SK-N-MC (cell line): ENCODE measurements at regions not wholly inside any gene's neighbourhood (a gene's known extent, or its start where the extent isn't known, plus 50 kb on each side); places are given as distances from the start of the nearest gene placed in this dataset.

Experiments
- DNase-seq: peaks from one replicate; pipeline ENCODE4 v3.0.0-alpha.2; 2011; ENCODE audit warnings: low read depth, low spot score
- H3K27ac ChIP-seq: fragments of 200-600 bp; sonication (generic); 2 replicates; pipeline ENCODE4 v1.5.1; 2016; ENCODE audit warnings: mixed run types
- H3K36me3 ChIP-seq: fragments of 200-600 bp; sonication (generic); 2 replicates; pipeline ENCODE4 v1.6.1; 2017; ENCODE audit warnings: antibody characterized with exemption, low read length, mixed read lengths; ENCODE audit not compliant: insufficient read depth
- H3K4me3 ChIP-seq: fragments of 200-600 bp; sonication (generic); 2 replicates; pipeline ENCODE4 v1.5.1; 2016
- H3K9ac ChIP-seq: fragments of 200-600 bp; sonication (generic); 2 replicates; pipeline ENCODE4 v1.8.0; 2017; ENCODE audit warnings: mixed run types, mixed read lengths; ENCODE audit not compliant: insufficient read length
- H3K9me3 ChIP-seq: fragments of 200-600 bp; sonication (generic); 2 replicates; pipeline ENCODE4 v1.6.1; 2017; ENCODE audit warnings: low read depth, mild to moderate bottlenecking, antibody characterized with exemption, low read length, moderate library complexity, mixed read lengths
- EZH2 ChIP-seq: fragments of 200-600 bp; sonication (generic); IDR thresholded peaks from one replicate; pipeline ENCODE4 v1.6.1; 2017; ENCODE audit warnings: antibody characterized with exemption
- FOXP2 ChIP-seq: optimal IDR thresholded peaks from 2 replicates; pipeline ENCODE3; 2011; ENCODE audit warnings: mild to moderate bottlenecking, moderate library complexity; ENCODE audit not compliant: insufficient read depth; ENCODE audit errors: extremely low read length, control extremely low read depth
- POLR2AphosphoS5 ChIP-seq: IDR thresholded peaks from 2 replicates; pipeline ENCODE4 v1.6.1; 2012; ENCODE audit warnings: mild to moderate bottlenecking, low read depth, low read length, borderline replicate concordance

DNA sequence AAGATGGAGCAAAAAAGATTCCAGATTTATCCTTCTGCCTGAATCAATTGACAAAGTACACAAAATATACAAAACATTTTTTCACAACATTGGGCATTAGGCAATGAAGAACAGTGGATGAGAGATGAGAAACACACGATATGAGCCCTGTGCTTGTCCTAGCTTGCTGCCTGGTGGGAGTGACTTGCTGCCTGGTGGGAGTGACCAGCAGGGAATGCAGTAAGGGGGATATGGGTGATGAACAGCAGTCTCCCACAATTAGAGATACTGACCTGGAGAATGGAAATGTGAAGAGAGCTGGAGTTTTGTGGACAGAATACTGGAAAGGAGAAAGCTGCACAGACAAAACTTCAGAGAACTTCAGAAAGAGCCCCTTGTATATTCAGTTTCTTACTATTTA lies 629.4 kb upstream of the FRG1 start:
- TF ChIP-seq EZH2 (no peak), POLR2AphosphoS5 (no peak), FOXP2 (no peak)
- Histone ChIP-seq H3K36me3 (no peaks in the 10 kb centered on the region), H3K4me3 (no peak overlapping the region), H3K9ac (no peak overlapping the region), H3K27ac (no peak overlapping the region), H3K9me3 (no peaks in the 10 kb centered on the region)
- no peak for DNase-seq

DNA sequence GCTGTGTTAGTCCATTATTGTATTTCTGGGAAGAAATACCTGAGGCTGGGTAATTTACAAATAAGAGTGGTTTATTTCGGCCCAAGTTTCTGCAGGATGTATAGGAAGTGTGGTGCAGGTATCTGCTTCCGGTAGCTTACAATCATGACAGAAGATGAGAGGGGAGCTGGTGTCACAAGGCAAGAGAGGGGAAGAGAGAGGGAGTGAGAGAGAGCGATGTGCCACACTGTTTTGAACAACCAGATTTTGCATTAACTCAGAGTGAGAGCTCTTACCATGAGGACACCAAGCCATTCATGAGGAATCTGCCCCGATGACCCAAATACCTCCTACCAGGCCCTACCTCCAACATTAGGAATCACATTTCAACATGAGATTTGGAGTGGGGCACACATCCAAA lies 627.6 kb upstream of the FRG1 start:
- TF ChIP-seq FOXP2 (no peak), EZH2 (no peak), POLR2AphosphoS5 (no peak)
- H3K36me3 ChIP-seq, result no peaks in the 10 kb centered on the region

DNA sequence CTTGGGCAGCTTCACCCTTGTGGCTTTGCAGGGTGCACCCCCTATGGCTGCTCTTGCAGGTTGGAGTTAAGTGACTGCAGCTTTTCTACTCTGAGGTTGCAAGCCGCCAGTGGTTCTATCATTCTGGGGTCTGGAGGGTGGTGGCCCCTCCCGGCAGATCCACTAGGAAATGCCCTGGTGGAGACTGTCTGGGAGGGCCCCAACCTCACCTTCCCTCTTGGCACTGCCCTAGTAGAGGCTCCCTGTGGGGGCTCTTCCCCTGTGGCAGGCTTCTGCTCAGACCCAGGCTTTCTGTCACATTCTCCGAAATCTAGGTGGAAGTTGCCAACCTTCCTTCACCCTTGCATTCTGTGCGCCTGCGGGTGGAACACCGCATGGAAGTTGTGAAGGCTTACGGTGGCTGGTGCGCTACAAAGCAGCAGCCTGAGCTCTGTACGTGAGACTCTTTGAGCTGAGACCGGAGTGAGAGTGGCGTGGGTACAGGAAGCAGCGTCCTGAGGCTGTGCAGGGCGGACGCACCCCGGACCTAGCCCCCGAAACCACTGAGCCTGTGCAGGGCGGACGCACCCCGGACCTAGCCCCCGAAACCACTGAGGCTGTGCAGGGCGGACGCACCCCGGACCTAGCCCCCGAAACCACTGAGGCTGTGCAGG lies 626.7 kb upstream of the FRG1 start:
- H3K9ac ChIP-seq, result no peak overlapping the region
- no peaks in the 10 kb centered on the region for H3K9me3 ChIP-seq
- TF ChIP-seq POLR2AphosphoS5 (no peak), EZH2 (no peak), FOXP2 (no peak)
- DNase-seq, result no peak
- no peaks in the 10 kb centered on the region for H3K36me3 ChIP-seq
- no peak overlapping the region for H3K27ac ChIP-seq
- H3K4me3 ChIP-seq, result no peak overlapping the region

More for the DNA sequence above, 627.6 kb upstream of the FRG1 start:
- Histone ChIP-seq H3K27ac (no peak overlapping the region), H3K9me3 (no peaks in the 10 kb centered on the region), H3K4me3 (no peak overlapping the region), H3K9ac (no peak overlapping the region)
- no peak for DNase-seq

DNA sequence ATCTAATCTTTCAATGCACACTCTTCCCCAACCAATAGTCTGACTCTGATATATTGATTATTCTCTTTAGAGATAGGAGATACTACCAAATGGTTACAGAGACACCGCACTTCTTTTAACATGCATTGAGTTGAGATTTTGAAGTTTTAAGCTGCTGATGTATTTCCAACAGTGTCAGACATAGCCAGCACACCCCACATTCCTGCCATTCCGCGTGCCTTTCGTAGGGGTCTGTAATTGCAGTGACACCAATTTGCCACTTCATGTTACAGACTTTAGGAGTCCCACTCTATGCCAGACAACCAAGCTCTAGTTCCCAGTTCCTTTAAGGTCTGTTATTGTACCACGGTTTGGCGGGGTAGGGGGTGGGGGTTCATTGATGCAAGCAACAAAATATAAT lies 618.2 kb upstream of the FRG1 start:
- DNase-seq, result no peak
- TF ChIP-seq EZH2 (no peak), POLR2AphosphoS5 (no peak), FOXP2 (no peak)
- H3K4me3 ChIP-seq, result no peak overlapping the region
- H3K36me3 ChIP-seq, result no peaks in the 10 kb centered on the region
- no peak overlapping the region for H3K27ac ChIP-seq
- no peak overlapping the region for H3K9ac ChIP-seq
- H3K9me3 ChIP-seq, result no peaks in the 10 kb centered on the region

DNA sequence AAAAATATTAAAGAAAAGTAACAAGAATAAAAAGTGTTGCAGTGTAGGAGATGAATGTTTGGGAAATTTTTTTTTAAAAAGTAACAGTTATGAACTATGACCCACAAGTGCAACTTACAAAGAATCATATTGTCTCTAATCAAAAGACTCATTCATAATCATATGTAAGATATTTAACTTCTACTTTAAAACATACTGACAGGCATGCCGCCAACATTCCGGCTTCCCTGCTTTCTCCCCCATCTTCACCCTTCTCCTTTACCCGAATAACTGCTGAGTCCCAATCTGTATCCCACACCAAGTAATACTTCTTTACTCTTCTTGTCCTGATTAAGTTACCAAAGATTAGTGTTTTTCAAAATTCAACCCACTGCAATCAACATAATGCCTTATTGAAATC lies 598.8 kb upstream of the FRG1 start:
- Histone ChIP-seq H3K9me3 (no peaks in the 10 kb centered on the region), H3K4me3 (no peak overlapping the region), H3K36me3 (no peaks in the 10 kb centered on the region), H3K27ac (no peak overlapping the region), H3K9ac (no peak overlapping the region)
- DNase-seq, result no peak
- TF ChIP-seq POLR2AphosphoS5 (no peak), EZH2 (no peak), FOXP2 (no peak)

DNA sequence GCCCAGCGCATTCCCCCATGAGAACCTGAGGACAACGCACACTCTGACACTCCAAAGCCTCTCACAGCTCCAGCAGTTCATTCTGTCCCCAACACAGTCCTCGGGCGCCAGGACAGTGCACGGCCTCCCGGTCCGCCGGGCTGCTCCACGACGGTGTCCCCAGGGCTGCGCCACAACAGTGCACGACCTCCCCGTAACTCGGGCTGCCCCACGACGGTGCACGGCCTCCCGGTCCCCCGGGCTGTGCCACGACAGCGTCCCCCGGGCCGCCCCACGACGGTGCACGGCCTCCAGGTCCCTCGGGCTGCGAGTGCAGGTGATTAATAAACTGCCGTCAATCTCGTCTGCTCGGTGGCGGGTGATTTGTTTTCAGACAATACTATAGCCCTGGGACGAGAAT lies 585.1 kb upstream of the FRG1 start:
- no peaks in the 10 kb centered on the region for H3K9me3 ChIP-seq

DNA sequence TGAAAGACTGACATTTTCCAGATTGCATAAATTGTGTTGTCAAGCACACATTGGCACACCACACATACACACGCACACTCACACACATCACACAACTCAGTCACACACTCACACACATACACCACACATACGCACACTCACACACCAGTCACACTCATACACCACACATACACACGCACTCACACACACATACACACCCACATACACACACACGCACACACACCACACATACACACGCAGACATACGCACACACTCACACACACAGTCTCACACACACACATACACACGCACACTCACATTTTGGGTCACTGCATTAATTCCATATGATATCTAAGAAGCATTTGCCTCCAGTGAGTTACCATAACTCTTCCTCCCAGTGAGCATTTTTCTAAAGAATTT lies 578.3 kb upstream of the FRG1 start:
- H3K9me3 ChIP-seq, result no peaks in the 10 kb centered on the region
- no peak for TF ChIP-seq EZH2
- TF ChIP-seq POLR2AphosphoS5, result no peak
- TF ChIP-seq FOXP2, result no peak
- H3K9ac ChIP-seq, result no peak overlapping the region
- no peak for DNase-seq
- H3K4me3 ChIP-seq, result no peak overlapping the region
- H3K36me3 ChIP-seq, result no peaks in the 10 kb centered on the region
- H3K27ac ChIP-seq, result no peak overlapping the region

More for the DNA sequence above, 585.1 kb upstream of the FRG1 start:
- Histone ChIP-seq H3K36me3 (no peaks in the 10 kb centered on the region), H3K4me3 (no peak overlapping the region), H3K9ac (no peak overlapping the region), H3K27ac (no peak overlapping the region)
- DNase-seq, result no peak
- no peak for TF ChIP-seq POLR2AphosphoS5
- no peak for TF ChIP-seq EZH2
- TF ChIP-seq FOXP2, result no peak

DNA sequence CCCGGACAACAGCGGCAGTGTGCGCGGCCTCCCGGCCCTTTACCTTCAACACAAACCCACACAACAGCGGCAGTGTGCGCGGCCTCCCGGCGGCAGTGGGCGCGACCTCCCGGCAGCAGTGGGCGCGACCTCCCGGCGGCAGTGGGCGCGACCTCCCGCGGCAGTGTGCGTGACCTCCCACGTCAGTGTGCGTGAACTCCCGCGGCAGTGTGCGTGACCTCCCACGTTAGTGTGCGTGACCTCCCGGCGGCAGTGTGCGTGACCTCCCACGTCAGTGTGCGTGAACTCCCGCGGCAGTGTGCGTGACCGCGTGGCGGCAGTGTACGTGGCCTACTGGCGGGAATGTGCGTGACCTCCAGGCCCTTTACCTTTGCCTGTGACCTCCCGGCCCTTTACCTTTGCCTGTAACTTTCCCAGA lies 576.6 kb upstream of the FRG1 start:
- H3K9ac ChIP-seq, result no peak overlapping the region
- no peak for DNase-seq
- H3K4me3 ChIP-seq, result no peak overlapping the region
- no peaks in the 10 kb centered on the region for H3K9me3 ChIP-seq
- H3K27ac ChIP-seq, result no peak overlapping the region
- TF ChIP-seq EZH2 (no peak), FOXP2 (no peak), POLR2AphosphoS5 (no peak)
- no peaks in the 10 kb centered on the region for H3K36me3 ChIP-seq

DNA sequence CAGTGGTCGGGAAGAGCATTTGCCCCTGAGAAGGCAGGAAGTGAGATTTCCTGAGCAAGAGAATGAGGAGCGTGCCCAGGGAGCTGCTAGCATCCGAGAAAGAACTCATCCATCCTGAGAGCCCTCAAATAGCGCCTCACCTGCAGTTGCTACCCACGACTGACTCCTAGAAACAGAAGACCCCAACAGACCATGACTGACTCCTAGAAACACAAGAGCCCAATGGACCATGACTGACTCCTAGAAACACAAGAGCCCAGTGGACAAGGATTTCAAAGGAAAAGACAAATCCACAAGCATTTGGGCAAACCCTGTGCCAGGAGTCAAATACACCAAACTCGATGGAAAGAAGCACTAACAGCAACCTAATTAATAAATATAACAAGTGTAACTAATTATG lies 575.2 kb upstream of the FRG1 start:
- DNase-seq, result no peak
- Histone ChIP-seq H3K27ac (no peak overlapping the region), H3K4me3 (no peak overlapping the region), H3K36me3 (no peaks in the 10 kb centered on the region), H3K9me3 (no peaks in the 10 kb centered on the region), H3K9ac (no peak overlapping the region)
- no peak for TF ChIP-seq EZH2
- TF ChIP-seq FOXP2, result no peak
- no peak for TF ChIP-seq POLR2AphosphoS5
